ENCODE measurements at regions not wholly inside any gene's neighbourhood (a gene's known extent, or its start where the extent isn't known, plus 50 kb on each side); places are given as distances from the start of the nearest gene placed in this dataset.
"Not testable (repeated sequence)": the region's sequence is repeated elsewhere in the genome, so short reads cannot be mapped to it uniquely, and the experiment has no call there.

DNA sequence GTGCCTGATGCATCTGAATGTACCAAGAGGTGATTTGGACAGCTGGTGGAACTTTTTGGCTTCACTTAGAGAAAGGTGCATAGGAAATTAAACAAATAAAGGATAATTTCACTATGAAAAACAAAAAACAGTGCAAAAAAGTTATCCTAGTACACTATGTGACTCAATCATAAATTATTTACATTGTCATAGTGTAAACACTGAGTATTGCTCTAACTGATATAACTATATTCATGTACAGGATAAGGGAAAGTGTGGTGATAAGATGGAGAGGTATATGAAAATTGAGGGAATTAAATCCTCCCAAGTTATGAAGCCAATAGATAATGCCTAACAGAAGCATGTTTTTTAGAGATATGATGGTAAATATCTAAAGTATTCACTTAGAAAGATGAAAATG is 50.2 kb upstream of the CPNE4 start:
- no peak for DNase-seq

DNA sequence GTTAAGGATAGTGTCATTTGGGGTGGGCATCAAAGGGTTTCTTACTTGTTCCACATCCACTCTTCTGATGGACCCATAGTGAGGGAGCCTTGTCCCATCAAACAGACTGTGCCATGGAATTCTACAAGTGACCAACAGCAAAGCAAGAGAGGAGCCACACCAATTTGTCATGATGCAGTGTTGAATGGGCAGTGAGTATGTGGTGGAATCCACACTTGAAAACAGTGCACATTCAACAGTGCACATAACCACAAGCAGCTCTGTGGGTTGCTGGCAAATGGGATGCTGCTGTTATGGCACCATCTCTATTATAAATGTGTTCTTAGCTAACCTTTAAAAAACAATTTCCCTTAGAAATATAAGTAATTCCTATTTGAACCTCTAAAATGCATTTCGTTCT is 52.5 kb upstream of the CPNE4 start:
- no peak for DNase-seq

DNA sequence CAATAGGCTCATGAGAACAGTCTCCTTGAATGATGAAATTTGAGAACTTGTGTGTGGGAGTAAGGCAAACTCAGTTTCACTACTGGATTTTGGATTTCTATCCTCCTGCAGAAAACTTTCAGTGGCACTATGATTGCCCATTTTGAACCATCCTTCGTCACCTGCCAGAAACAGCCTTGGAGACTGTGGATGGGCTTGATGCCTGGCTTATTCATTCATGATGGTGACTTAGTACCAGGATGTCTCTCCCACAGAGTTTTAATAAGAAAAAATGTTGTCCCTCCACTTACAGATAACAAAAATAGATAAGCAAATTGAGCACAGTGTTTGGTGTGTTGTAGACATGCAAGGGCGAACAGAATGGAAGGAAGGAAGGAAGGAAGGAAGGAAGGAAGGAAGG is 53.5 kb upstream of the CPNE4 start:
- DNase-seq = no peak

DNA sequence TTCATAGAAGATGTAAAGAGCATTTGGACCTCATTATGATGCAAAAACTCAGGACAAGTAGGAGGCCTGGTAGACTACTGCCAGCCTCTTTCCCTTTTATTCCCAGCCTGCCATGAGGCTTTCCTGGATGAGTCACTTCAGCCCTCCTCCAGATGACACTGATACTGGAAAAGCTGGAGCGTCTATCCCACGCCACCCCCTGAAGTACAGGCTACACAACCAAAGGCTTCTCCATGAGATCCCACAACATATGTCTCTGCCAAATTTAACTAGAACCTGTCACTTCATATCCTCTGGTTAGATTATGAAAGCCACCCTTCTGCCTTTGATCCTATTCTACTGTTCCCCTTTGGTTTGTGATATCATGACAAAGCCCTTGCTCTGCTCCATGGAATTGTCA is 56.1 kb upstream of the CPNE4 start:
- no peak for DNase-seq

DNA sequence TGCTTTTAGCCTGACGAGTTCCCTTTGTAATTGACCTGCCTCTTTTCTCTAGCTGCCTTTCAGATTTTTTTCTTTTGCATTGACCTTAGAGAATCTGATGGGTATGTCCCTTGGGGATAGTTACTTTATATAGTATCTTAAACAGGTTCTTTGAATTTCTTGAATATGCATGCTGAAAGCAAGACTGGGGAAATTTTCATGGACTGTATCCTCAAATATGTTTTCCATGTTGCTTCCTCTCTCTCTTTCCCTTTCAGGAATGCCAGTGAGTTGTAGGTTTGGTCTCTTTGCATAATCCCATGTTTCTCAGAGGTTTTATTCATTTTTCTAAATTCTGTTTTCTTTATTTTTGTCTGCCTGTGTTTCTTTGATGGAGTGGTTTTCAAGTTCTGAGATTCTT is 81.8 kb upstream of the CPNE4 start:
- DNase-seq = no peak

DNA sequence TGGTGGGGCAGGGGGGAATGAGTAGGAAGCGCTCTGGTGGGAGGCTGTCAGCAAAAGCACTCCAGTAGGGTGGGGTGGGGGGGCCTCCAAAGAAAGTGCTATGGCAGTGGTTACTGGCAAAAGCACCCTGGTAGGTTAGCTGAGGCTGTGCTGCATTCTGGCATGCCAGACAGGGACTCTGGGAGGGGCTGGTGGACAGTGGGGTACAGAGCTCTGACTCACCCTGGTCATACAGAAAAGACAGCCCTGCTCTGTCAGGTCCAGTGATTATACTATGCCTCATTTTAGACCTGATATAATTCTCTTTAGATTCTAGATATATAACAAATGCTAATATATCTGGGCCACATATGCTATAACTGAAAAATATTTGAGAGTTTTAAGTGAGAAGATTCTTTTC is 82.8 kb upstream of the CPNE4 start:
- DNase-seq = no peak

DNA sequence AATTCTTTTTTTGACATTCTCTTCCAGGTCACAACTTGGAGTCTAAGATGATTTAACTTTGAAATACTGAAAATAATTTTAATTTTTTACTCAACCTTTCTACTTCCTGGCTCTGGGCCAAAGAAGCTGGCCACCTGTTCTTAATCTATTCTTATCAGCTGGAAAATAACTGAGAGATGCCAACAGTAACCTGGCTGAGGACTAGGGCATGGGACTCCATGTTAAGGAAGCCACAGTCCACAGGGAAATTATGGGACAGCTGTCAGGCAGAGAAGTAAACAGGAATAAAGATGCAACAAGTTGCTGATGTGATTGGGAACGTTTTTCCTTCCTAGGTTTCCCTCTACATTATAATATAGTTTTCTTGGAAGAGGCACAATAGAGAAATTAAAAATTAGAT is 84.7 kb upstream of the CPNE4 start:
- no peak for DNase-seq

DNA sequence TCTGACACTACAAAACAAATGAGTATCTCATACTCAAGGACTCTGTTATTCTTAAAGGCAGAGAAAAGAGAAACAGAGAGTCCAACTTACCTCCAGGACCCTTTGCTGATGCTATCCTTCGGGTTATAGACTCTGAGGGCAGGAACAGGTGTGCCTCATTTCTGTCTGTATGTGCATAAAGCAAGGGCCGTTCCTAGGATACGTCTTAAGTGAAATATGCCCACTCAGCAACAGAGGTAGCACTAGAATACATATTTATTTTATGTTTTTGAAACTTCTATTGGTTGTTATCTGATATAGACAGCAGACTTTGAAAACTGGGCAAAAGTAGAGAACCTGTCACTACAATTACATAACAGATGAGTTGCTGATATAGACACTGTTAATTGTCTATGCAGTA is 89.3 kb upstream of the CPNE4 start:
- DNase-seq = no peak

DNA sequence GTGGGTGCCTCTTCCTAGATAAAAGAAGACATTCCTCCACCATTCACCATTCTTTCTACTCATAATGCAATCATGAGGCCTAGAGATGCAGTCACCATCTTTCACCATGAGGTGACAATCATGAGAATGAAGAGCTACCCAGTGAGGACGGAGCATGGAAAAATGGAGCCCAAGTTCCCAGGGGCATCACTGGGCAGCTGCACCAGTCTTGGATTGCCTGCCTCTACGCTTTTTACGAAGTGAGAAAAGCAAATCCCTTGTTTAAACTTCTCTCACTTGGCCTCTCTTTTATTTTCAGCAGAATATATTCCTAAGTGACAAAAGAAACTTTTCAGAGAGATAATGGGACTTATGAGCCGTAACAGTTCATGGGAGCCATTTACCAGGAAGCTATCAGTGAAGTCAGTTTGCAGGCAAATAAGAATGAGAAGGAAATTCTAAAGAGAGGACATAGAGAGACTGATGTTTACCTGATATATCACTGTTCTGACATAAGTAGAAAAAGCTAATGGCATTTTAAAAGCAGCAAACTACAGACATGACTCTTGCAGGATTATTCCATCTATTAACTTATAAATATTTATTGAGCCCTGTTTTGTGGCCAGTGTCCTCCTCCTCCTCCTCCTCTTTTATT is 90.0 kb upstream of the CPNE4 start:
- no peak for DNase-seq

DNA sequence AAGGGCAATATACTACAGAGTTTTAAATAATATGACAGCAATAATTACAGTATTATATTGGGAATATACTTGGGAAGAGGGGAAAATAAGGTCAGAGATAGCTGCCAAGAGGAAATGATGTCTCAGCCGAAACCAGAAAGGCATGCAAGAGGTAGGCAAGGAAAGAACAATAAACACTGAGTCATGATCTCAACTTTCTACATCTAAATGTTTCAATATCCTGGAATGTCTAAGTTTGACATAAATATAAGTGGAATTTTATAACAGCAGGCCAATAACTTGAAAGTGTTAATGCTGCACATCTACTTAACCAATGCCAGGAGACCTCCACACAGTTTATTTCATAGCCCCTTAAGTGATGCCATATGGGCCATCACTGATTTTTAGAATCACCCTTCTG is 99.8 kb upstream of the CPNE4 start:
- DNase-seq = no peak

DNA sequence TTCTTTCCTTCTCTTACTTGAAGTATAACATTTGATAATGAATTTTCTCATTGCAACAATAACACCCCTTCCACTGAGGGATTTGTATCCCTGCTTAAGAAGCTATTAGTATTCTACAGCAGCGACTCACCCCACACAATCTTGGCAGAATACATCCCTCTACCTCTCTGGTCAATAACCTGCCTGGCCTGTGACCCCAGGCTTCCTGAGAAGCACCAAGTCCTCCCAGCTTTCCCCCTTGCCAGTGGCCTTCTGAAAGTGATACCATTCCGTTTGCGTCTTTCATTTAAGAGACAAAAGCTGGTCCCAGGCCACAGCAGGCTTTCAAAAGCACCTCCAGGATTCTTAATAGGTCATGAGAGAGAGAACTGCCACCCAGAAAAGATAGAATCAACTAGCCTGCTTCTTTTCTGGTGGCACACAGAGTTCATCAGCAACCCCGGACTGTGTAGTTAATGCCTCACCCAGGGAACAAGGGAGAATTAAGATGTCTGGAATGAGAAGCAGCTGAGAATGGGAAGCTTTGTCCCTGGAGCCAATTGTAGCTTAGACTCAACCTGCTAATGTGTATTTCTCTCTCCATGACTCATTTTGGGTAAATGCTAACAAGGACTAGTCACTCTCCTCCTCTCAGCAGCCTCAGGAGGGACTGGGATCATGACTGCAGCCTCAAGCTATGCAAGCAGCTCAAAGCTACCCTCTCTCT is 101.0 kb upstream of the CPNE4 start:
- DNase-seq = no peak

DNA sequence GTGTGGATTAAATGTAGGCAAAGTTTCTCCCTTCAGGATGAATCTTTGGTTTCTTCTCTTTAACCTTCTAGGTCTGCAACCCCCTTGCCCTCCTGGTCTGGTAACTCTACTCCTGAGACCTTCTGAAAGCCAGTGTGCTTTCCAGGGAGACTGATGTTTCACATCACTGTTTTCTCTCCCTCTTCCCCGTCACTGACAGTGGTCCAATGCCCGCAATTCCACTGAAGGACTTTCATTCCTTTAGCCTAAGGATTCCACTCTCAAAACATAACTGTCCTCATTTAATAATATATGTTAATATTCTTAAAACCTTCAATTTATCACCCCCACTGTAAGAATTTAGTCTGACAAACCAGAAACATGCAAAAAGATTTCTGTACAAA is 101.5 kb upstream of the CPNE4 start:
- DNase-seq = no peak

DNA sequence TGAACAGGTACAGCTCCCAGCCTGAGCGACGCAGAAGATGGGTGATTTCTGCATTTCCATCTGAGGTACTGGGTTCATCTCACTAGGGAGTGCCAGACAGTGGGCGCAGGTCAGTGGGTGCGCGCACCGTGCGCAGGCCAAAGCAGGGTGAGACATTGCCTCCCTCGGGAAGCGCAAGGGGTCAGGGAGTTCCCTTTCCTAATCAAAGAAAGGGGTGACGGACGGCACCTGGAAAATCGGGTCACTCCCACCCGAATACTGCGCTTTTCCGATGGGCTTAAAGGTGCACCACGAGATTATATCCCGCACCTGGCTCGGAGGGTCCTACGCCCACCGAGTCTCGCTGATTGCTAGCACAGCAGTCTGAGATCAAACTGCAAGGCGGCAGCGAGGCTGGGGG is 102.1 kb upstream of the CPNE4 start:
- DNase-seq = not testable (repeated sequence)

DNA sequence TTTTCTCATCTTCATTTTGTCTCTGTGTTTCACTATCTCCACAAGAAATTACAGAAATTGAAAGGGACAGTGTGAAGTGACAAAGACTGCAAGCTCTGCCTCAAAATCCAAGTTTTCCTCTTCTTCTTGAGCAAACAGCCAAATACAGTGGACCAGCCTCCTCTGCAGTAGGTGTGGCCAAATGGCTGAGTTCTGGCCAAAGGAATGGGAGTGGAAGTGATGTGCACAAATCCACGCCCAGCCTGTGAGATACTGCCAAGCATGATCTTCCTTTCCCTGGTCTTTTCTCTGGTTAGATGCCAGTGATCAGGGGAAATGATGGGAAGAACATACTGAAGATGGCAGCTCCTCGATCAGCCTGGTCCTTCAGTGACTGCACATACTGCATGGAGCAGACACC is 111.0 kb upstream of the CPNE4 start:
- no peak for DNase-seq

DNA sequence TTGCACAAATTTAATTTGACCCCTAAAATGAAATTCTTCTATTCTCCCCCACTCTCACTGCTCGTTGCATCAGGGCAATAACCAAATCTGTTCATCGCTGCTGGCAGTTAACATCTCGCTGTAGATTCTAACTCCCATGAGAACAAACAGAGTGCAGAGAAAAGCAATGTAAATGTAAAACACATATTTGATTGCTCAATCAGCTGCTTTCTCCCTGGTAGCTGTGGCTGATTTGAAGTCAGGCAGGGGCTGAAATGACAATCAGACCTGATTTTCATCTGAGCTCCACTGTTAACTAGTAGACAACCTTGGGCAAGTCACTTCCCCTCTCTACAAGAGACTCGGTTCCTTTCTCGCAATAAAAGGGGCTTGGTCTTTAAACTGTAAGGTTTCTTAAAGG is 119.8 kb upstream of the CPNE4 start:
- no peak for DNase-seq

DNA sequence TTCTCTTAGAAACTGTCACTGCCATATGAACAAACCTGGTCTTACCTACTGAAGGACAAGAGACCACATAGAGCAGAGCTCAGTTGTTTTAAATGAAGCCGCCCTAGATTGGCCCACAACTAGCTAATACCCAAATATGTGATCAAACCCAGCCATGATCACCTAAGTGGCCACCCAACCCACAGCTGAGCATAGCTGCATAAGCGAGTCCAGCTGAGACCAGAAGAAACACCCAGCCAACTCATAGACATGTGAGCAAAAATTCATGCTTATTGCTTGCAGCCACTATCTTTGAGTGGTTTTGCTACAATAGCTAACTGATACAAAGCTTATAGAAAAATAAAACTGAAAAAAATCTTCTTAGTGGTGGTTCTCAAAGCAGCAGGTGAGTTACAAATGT is 124.3 kb upstream of the CPNE4 start:
- no peak for DNase-seq

DNA sequence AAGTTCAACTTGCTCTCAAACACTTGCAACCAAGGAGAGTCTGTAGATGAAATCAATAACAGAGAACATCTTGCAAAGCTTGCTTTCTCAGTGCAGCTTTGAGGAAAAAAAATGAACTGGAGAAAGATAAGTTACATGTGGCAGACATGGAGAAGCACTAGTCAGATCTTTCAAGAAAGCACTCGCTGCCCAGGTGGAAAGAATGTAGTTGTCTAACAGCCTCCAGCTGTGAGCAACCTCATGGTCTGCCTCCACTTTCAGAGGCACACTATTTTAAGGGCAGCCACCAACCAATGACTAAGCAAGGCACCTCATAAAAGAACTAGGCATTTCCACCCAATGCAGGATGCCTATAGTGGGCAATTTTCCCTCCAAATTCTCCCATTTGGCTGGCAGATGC is 125.4 kb upstream of the CPNE4 start:
- DNase-seq = no peak

DNA sequence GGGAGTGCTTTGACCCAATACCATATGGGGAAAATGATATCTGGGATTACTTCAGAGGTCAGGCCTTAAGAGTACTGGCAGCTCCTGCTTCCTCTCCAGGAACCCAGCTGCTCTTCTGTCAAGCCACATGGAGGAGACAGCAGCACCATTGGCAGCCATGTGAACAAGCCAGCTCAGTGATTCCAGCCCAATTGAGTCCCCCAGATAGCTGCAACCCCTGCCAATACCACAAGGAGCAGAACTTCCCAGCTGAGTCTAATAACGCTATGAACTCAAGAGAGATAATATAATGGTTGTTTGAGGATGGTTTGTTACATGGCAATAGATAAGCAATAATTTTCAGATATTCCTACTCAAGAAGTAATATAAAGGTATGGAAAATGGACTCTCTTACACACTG is 126.8 kb upstream of the CPNE4 start:
- no peak for DNase-seq

DNA sequence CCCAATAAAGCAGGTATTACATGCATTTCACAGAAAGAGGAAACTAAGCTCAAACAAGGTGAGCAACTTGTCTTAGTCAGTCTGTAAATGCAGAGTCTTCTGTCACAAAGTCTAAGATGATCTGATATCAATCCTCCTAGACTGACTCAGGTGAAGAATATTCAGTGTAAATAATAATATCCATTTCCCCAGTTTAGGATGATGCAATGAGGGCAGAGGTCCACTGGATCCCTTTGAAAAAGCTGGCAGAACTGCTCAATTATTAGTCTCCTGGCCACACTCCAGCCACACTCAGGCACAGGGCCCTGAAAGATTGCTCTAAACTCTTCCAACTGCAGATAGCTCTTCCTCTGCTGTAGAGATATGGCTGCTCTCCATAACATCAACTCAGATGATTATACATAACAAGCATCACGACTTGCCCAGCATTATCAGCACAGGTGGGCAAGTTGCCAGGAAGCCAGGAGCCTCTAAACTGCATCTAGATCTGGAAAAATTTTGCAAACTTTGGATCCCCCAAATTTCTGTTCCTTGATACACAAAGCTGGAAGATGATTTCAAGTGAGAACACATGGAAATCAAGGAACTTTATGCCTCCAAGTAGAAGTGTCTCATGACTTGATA is 129.8 kb upstream of the CPNE4 start:
- no peak for DNase-seq

DNA sequence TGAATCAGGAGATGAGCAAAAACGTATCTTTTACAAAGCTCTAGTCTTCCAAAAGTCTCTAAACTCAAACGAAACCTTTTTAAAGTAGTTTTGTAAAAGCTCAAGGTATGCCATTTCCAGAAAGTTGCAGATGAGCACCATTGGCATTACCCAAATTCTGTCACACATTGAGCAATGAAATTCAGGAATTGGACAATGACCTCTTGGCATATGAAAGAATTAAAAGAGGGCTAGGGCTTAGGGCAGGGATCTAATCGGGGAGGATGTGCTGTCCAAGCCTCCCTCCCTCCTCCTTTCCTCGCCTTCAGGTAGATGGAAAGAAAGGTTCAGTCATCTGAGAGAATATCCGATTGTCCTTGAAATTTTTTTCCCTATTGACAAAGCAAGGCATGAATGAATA is 133.1 kb upstream of the CPNE4 start:
- DNase-seq = no peak

DNA sequence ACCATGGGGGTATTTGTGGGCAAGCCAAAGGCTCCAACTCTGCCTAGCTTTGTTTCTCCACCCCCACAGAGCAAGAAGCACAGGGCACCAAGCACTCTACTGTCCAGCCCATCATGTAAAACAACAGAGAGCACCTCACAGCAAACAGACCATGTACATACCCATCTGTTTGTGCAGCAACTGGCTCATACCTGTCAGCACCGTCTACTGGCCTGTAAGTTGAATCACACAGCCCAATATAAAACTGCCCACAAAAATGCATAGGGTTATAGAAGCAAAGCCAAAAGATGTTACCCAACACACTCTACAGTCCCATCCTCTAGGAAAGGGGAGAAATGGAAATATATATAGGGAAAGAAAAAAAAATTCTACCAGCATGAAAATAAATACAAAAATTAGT is 139.7 kb upstream of the CPNE4 start:
- DNase-seq = no peak

DNA sequence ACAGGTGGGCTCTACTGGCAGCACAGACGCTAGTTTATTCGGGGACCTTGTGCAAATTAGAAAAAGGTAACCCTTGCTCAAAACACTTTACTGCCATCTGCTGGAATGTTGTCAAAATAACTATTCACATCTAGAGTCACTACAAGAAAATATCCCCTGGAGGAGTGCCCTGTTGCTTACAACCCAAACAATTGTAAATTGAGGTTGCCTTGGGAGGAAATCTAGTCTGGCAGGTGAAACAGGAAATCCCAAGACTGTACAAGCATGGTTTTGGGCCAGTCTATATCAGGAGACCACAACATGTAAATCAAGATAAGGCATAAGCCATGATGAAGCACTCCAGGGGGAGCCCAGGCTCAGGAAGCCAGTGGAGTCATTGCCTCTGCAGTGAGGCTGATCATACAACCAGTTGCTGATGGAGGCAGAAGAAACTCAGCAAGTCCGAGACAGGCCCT is 136.8 kb upstream of the ACP3 start:
- peak; percentile 19 for DNase-seq

DNA sequence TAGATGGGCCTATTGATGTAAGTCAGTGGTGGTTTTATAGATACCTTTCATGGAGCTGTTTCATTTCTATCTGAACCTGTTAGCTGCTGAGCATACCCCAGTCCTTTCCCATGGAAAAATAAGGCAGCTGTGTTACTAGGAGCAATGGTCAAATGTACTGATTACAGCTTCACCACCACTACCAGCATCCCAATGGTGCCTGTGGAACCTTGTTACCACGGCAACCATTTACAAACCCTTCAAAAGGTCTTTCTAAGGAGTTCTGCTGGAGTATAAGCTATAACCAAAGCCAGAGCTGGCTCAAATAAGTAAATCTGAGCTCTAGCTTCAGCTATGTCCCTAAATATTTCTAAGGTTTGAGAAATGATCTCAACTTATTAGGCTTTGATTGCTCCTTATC is 133.4 kb upstream of the ACP3 start:
- no peak for DNase-seq

DNA sequence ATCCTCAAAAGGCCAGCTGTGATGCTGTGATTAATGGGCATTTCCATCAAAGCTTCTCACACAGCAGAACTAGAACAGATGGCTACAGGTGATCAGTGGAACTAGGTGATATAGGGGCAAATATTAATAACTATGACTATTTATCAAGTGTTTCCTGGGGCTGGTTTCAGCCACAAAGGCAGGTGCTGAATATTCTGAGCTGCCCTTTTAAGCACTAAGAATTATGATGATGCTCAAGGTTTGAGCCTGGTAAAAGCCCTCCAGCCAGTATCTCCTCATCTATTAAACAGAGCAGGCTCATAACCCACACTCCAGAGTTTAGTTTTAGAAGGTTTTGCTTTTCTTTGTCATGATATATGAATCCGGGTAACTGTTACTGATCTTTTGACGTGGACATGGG is 129.5 kb upstream of the ACP3 start:
- no peak for DNase-seq

DNA sequence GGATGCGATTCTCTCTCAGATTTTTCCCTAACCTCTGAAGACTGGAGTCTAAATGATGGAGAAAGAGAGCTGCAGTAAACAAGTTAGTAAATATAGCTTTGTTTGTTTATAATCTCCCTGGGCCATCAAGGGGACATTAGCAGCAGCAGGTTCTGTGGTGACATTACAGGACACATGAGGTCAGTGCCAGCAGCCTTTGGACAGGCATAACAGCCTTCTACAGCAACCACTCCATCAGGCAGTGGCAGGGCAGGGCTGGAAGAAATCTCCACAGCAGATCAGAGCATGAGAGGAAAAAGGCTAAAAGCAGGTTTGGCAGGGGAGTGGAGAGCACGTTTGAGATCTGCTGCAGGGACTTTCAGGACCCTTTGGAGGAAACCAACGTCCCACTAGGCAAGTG is 127.6 kb upstream of the ACP3 start:
- no peak for DNase-seq
